Thymus (tissue), 11 donors: ENCODE measurements at regions not wholly inside any gene's neighbourhood (a gene's known extent, or its start where the extent isn't known, plus 50 kb on each side); places are given as distances from the start of the nearest gene placed in this dataset.

ENCODE experiments used
- DNase-seq, 9 donors: peaks; one replicate each; pipeline ENCODE4 v3.0.0-alpha.2; 2013; ENCODE audit warnings: low spot score in 9 of 9, low read depth in 6 of 9, missing footprints in 1 of 9
- H3K27ac ChIP-seq, 2 donors: one replicate each; pipeline ENCODE4 v1.5.1; 2013; ENCODE audit warnings: control low read depth in 1 of 2, low read depth in 1 of 2, low read length in 1 of 2, mild to moderate bottlenecking in 1 of 2, moderate library complexity in 1 of 2
- H3K27me3 ChIP-seq, 2 donors: one replicate each; pipeline ENCODE4 v1.5.1; 2013; ENCODE audit warnings: low read length in 1 of 2; ENCODE audit not compliant: control insufficient read depth in 2 of 2, insufficient read depth in 1 of 2
- H3K36me3 ChIP-seq, 2 donors: one replicate each; pipeline ENCODE4 v1.5.1; 2013; ENCODE audit warnings: low read length in 1 of 2, mild to moderate bottlenecking in 1 of 2, moderate library complexity in 1 of 2; ENCODE audit not compliant: control insufficient read depth in 2 of 2, insufficient read depth in 2 of 2
- H3K4me1 ChIP-seq, 2 donors: one replicate each; pipeline ENCODE4 v1.5.1; 2013; ENCODE audit warnings: low read length in 2 of 2; ENCODE audit not compliant: control insufficient read depth in 2 of 2, insufficient read depth in 2 of 2
- H3K4me3 ChIP-seq, 2 donors: one replicate each; pipeline ENCODE4 v1.5.1; 2013; ENCODE audit warnings: low read length in 2 of 2, control low read depth in 1 of 2, mild to moderate bottlenecking in 1 of 2
- H3K9me3 ChIP-seq, 2 donors: one replicate each; pipeline ENCODE4 v1.5.1; 2013; ENCODE audit warnings: low read length in 1 of 2, mild to moderate bottlenecking in 1 of 2; ENCODE audit not compliant: control insufficient read depth in 2 of 2, insufficient read depth in 1 of 2
- WGBS: extraction: QIAGEN DNeasy Blood & Tissue Kit; methylation state at CpG from one replicate; pipeline ENCODE4 v1.1.7; 2013; 5-methylcytosine and 5-hydroxymethylcytosine counted together
- donor health status: healthy.

DNA sequence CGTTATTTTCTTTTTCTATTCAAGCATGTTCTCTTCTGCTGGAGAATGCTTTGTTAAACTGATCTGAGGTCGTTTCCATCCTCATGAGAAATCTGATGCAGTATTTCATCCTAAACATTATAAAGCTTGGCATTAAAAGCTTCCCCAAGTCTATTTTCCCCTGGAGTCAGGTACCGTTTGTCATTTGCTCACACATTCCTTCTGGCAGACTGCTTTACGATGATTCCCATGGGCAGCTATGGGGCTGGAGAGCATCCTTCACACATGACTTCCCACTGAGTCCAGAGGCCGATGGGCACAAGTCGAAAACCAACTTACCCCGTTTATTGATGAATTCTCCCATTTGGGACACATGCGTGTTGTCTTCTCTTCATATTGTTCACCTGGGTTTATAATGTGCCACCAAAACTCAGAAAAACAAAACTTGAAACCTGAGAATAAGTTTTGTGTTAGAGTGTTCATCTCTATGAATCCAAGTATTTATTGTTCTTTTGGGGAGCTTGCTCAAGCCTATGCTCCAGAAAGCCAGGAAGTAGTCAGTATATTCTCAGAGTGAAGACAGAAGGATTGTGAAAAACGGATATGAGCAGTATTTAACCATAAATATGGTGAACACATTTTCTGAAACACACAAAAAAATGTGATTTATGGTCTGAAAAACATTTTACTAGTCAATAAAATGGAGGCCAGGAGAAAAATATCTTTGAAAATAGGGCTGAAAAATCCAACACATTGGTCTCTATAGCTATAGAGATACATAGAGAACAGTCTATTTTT lies 298.8 kb upstream of the NOCT start:
- DNase-seq: no peak
- H3K36me3 ChIP-seq: no peaks in the 10 kb centered on the region
- no peaks in the 10 kb centered on the region for H3K27me3 ChIP-seq
- no peak overlapping the region for H3K4me3 ChIP-seq
- no peaks in the 10 kb centered on the region for H3K9me3 ChIP-seq
- no peak overlapping the region for H3K27ac ChIP-seq
- no peaks in the 10 kb centered on the region for H3K4me1 ChIP-seq
- WGBS: 87% methylated on average over 9 of the region's 9 CpGs

DNA sequence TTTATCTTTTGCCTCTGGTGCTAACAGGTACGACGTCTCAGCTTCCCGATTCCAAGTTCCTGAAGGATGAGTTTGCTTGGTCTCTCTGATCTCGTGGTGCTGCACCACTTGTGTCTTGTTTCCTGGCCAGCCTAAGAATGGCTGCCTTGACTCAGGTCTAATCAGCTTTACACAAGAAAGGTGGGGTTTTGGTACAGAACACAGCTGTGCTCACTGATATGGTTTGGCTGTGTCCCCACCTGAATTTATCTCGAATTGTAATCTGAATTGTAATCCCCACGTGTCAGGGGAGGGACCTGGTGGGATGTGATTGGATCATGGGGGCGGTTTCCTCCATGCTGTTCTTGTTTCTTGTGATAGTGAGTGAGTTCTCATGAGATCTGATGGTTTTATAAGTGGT lies 305.3 kb upstream of the NOCT start:
- no peaks in the 10 kb centered on the region for H3K4me1 ChIP-seq
- DNase-seq: no peak
- no peaks in the 10 kb centered on the region for H3K27me3 ChIP-seq
- no peak overlapping the region for H3K27ac ChIP-seq
- no peaks in the 10 kb centered on the region for H3K9me3 ChIP-seq
- no peaks in the 10 kb centered on the region for H3K36me3 ChIP-seq
- H3K4me3 ChIP-seq: no peak overlapping the region
- WGBS: 91% methylated on average over 7 of the region's 7 CpGs

DNA sequence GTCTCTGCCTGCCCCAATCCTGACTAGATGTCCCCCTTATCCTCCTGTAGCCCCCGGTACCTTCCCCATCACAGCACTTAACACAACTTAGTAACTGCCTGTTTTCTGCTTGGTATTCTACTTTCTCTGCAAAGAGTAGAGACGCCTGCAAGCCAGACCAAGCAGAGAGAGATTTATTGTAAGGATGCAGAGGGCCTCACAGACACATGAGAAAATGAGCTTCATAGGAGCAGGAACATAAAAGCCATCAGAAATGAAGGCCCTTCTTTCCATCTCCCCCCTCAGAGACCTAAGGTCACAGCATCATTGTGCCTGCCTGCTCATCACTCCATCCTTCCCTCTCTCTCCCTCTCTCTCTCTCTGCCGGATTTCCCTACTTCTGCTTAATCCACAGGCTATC lies 305.7 kb upstream of the NOCT start:
- Histone ChIP-seq H3K27me3 (no peaks in the 10 kb centered on the region), H3K4me3 (no peak overlapping the region), H3K36me3 (no peaks in the 10 kb centered on the region), H3K9me3 (no peaks in the 10 kb centered on the region), H3K4me1 (no peaks in the 10 kb centered on the region), H3K27ac (no peak overlapping the region)
- DNase-seq: no peak
- 96% methylated on average over 3 of the region's 3 CpGs for WGBS

DNA sequence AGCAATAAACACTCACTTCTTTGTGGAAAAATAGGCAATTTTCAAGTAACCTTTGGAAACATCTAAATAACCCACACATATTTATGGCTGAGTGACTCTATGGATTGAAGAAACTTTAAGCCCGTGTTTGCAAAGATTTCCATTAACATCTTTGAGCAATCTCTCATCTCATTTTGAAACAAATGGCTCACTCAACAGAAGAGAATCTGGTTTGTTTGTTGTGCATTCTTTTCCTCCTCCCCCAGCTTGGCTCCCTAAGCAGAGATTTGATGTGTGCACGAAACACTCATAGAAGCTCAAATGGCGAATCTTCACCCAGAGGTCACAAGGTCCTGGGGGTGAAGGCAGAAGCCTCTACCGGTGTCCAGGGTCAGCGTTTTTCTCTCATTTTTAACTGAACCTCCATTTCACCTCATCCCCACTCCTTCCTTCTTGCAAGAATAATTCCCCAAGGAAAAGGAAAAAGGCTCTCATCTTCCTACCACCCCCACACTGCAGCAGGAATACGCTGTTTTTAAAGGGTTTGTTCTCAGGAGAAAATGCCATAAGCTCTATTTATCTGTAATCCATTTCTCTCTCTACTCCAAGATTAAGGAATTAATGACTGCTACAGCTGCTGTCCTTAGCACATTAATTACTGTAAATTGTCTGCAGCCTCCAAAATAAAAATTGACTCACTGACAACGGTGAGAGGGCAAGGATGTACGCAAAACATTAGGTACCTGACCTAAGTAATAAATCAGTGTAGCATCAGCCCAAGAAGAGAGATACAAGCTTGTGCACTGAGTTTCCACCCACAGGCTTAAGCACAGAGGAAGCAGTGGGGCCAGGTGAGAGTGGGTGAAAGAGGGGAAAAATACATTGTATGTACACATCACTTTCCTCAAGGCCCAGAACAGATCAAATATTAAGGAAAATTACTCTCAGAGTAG lies 307.6 kb upstream of the NOCT start:
- H3K9me3 ChIP-seq: no peaks in the 10 kb centered on the region
- no peak overlapping the region for H3K4me3 ChIP-seq
- DNase-seq: no peak
- no peaks in the 10 kb centered on the region for H3K36me3 ChIP-seq
- no peaks in the 10 kb centered on the region for H3K4me1 ChIP-seq
- H3K27me3 ChIP-seq: no peaks in the 10 kb centered on the region
- WGBS: 87% methylated on average over 8 of the region's 8 CpGs
- H3K27ac ChIP-seq: no peak overlapping the region

DNA sequence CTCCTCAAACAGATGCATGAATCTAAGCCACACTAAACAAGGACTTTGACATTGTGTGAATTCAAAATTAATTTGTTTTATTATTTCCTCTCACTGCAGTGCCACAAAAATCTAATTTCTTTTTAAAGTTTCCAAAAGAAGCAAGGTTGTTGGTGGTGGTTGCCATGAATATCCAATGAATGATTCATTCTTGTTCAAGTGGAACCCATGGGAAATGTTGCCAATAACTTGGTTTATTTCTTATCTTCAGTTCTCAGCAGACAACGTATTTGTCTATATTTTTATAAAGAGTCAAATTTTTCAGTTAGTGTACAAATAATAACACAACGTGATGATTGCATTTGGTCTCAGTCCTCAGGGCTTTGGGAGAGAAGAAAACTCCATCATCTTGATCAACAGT lies 309.4 kb upstream of the NOCT start:
- Histone ChIP-seq H3K9me3 (no peaks in the 10 kb centered on the region), H3K27ac (no peak overlapping the region), H3K27me3 (no peaks in the 10 kb centered on the region), H3K4me3 (no peak overlapping the region), H3K36me3 (no peaks in the 10 kb centered on the region), H3K4me1 (no peaks in the 10 kb centered on the region)
- 90% methylated on average over 2 of the region's 2 CpGs for WGBS
- DNase-seq: no peak

DNA sequence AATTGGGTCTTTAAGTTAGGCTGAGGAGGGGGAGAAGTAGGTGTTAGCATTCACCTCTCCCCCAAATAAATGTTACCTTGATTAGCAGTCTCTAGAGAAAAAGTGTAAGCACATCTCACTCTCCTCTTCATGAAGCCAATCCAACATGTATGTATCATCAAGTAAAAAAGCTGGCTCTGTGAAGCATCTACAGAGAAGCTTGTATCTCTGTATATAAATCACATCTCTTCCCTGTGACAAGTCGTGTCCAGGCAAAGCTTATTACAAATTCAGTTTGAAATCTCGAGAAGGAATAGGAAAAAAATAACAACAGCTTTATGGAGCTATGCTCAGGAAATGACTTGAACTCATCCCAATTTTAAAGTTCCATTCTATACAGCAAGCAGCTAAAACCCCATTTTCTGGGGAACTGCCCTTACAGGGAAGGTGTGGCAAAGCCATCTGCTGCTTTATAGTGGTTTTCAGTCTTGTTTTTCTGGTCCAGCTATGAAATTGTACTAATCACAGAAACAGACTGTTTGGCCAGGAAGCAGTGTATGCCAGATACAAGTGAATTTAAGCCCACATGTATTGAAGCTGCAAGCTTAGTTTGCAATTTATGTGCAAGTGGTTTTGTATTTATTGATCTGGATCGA lies 313.3 kb upstream of the NOCT start:
- 81% methylated on average over 3 of the region's 3 CpGs for WGBS
- Histone ChIP-seq H3K36me3 (no peaks in the 10 kb centered on the region), H3K27me3 (no peaks in the 10 kb centered on the region), H3K9me3 (no peaks in the 10 kb centered on the region), H3K4me3 (no peak overlapping the region), H3K27ac (no peak overlapping the region), H3K4me1 (no peaks in the 10 kb centered on the region)
- DNase-seq: no peak

DNA sequence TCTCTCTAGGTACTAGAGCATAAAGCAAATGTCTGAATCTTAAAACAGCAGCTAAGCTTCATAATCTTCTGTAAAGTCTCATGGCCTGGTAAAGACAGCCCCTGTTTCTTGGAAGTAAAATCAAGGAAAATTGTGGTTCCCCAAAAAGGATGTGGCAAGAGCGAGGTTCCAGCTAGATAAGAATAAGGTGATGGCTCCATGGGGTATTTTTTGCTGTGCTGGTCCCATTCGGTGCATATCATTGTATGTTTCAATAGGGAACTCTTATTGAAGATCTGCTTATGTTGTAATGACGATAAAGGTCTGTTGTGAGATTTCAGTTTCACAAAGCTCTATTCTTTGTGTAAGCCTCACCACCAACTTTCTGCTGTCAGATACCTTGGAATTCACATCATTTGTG lies 316.9 kb upstream of the NOCT start:
- Histone ChIP-seq H3K4me3 (no peak overlapping the region), H3K27me3 (no peaks in the 10 kb centered on the region), H3K27ac (no peak overlapping the region), H3K4me1 (no peaks in the 10 kb centered on the region), H3K36me3 (no peaks in the 10 kb centered on the region), H3K9me3 (no peaks in the 10 kb centered on the region)
- DNase-seq: no peak
- WGBS: 60% methylated on average over 3 of the region's 3 CpGs

DNA sequence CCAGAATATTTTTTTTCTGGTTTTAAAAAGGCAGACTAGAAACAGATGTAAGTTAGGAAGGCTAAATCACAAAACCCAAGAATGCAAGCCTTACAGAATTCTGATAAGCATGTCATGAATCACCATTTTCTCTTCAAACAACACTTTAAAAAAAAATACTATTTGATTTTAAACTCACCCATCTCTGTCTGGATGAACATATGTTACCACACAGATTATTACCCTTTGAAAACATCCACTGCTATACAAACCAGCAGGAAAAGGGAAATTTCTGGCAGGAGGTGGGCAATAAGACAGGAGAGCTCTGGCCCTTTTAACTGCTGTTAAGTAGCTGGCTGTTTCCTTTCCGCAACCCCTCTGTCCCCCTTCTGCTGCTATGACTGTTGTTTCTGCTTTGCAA lies 317.7 kb upstream of the NOCT start:
- no peaks in the 10 kb centered on the region for H3K27me3 ChIP-seq
- H3K4me1 ChIP-seq: no peaks in the 10 kb centered on the region
- no peaks in the 10 kb centered on the region for H3K36me3 ChIP-seq
- DNase-seq: no peak
- 96% methylated on average over 1 of the region's 1 CpG for WGBS
- no peak overlapping the region for H3K27ac ChIP-seq
- no peak overlapping the region for H3K4me3 ChIP-seq
- H3K9me3 ChIP-seq: no peaks in the 10 kb centered on the region

DNA sequence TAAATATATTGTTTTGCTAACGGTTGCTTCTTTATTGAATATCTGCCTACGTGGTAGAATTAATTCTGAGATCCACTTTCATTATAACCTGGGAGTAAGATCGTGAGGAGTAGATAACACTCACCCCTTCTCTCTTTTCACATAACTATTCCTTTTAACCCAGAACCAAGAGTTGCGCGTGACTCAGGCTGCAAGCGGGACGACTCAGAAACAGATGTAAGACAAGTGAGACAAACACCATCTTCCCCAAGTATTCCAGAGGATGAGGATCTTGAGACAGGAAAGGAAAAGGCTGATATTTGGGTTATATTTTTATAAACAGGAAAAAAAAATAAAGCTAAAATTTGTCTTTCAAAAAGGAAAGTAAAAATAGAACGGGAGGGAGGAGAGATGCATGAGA lies 318.8 kb upstream of the NOCT start:
- DNase-seq: no peak
- H3K36me3 ChIP-seq: no peaks in the 10 kb centered on the region
- no peak overlapping the region for H3K4me3 ChIP-seq
- WGBS: 95% methylated on average over 8 of the region's 8 CpGs
- H3K9me3 ChIP-seq: no peaks in the 10 kb centered on the region
- H3K27ac ChIP-seq: no peak overlapping the region
- H3K4me1 ChIP-seq: no peaks in the 10 kb centered on the region
- H3K27me3 ChIP-seq: no peaks in the 10 kb centered on the region
